GM12892 (cell line): ENCODE measurements at regions not wholly inside any gene's neighbourhood (a gene's known extent, or its start where the extent isn't known, plus 50 kb on each side); places are given as distances from the start of the nearest gene placed in this dataset.

Experiments used
- POLR2A ChIP-seq: IDR thresholded peaks from 2 replicates; pipeline ENCODE4 v1.6.1; 2011; ENCODE audit warnings: low read depth, low read length, control low read depth
- POLR2AphosphoS5 ChIP-seq: IDR thresholded peaks from 2 replicates; pipeline ENCODE4 v1.6.1; 2011; ENCODE audit warnings: low read depth, low read length, control low read depth

DNA sequence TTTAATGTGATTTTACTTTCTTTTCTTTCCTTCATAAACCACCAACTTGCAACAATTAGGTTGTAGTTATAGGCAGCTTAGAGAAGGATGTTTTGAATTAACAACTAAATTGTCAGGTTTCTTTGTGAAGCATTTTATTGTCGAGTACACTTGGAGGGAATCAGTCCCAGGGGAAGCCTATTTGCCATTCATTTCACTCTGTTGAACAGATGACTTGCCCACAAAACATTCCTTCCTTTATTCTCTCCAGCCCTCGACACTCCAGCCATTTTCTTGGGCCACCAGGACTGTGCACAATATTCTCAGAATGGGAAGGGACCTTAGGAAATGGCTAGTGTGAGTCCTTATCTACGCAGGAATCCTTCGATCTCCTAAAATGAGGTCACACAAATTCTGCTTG is 620.6 kb downstream of the SOX6 start:
- no peak for TF ChIP-seq POLR2A
- TF ChIP-seq POLR2AphosphoS5 = no peak
